Stimulated activated CD4-positive, alpha-beta T cell treated with anti-CD3 and anti-CD28 coated beads, Interleukin-1b, Interleukin-23, amount 100 ng/mL, for 48 hours (primary cell): ENCODE measurements at regions not wholly inside any gene's neighbourhood (a gene's known extent, or its start where the extent isn't known, plus 50 kb on each side); places are given as distances from the start of the nearest gene placed in this dataset.
A peak's percentile ranks its signal among the peaks of the same experiment; 100 is the strongest.

Source experiments
- DNase-seq: peaks from one replicate; pipeline ENCODE4 v3.0.0-alpha.2; 2020

- peak; percentile 58 for DNase-seq
Observed at GRCh38 chr3:124559846-124560574, 170.2 kb upstream of the UMPS start.

GRCh38 chr3:124560666-124561215 is 169.5 kb upstream of the UMPS start:
- no peak for DNase-seq

- DNase-seq = no peak
Observed at GRCh38 chr3:124562769-124563168, 167.5 kb upstream of the UMPS start.

GRCh38 chr3:124563376-124563775 is 166.9 kb upstream of the UMPS start:
- no peak for DNase-seq

GRCh38 chr3:124565013-124565412 is 165.2 kb upstream of the UMPS start:
- DNase-seq = peak; percentile 27

GRCh38 chr3:124565551-124565950 is 164.7 kb upstream of the UMPS start:
- DNase-seq = no peak

- no peak for DNase-seq
Observed at GRCh38 chr3:124566701-124567100, 163.6 kb upstream of the UMPS start.

GRCh38 chr3:124567179-124567578 is 163.1 kb upstream of the UMPS start:
- no peak for DNase-seq

GRCh38 chr3:124569761-124570160 is 160.5 kb upstream of the UMPS start:
- DNase-seq = no peak

- DNase-seq = no peak
Observed at GRCh38 chr3:124570232-124570631, 160.0 kb upstream of the UMPS start.

- no peak for DNase-seq
Observed at GRCh38 chr3:124572851-124573405, 157.3 kb upstream of the UMPS start.

- DNase-seq = no peak
Observed at GRCh38 chr3:124574012-124574411, 156.2 kb upstream of the UMPS start.

GRCh38 chr3:124576565-124577493 is 153.4 kb upstream of the UMPS start:
- DNase-seq = no peak

GRCh38 chr3:124577494-124578167 is 152.6 kb upstream of the UMPS start:
- no peak for DNase-seq

GRCh38 chr3:124579641-124580040 is 150.6 kb upstream of the UMPS start:
- DNase-seq = no peak

- no peak for DNase-seq
Observed at GRCh38 chr3:124582196-124582595, 148.1 kb upstream of the UMPS start.

GRCh38 chr3:124582621-124583395 is 147.4 kb upstream of the UMPS start:
- no peak for DNase-seq

- DNase-seq = no peak
Observed at GRCh38 chr3:124584245-124584551, 146.1 kb upstream of the UMPS start.

- peak; percentile 31 for DNase-seq
Observed at GRCh38 chr3:124584552-124585391, 145.5 kb upstream of the UMPS start.

GRCh38 chr3:124586126-124587052 is 143.9 kb upstream of the UMPS start:
- no peak for DNase-seq
